OCI-LY7 (cell line): ENCODE measurements at regions not wholly inside any gene's neighbourhood (a gene's known extent, or its start where the extent isn't known, plus 50 kb on each side); places are given as distances from the start of the nearest gene placed in this dataset.

Experiments used
- EZH2phosphoT487 ChIP-seq: fragments of 200-600 bp; sonication (generic); IDR thresholded peaks from 2 replicates; pipeline ENCODE4 v1.6.1; 2018; ENCODE audit warnings: low read depth, borderline replicate concordance, mild to moderate bottlenecking, mixed run types, antibody characterized with exemption, low read length, moderate library complexity, mixed read lengths
- TF ChIP-seq, protein P1 (sequence below): fragments of 200-600 bp; sonication (generic); conservative IDR thresholded peaks from 2 replicates; pipeline ENCODE4 v1.5.1; 2014; ENCODE audit warnings: mild to moderate bottlenecking, antibody characterized with exemption, low read length, moderate library complexity, mixed read lengths

DNA sequence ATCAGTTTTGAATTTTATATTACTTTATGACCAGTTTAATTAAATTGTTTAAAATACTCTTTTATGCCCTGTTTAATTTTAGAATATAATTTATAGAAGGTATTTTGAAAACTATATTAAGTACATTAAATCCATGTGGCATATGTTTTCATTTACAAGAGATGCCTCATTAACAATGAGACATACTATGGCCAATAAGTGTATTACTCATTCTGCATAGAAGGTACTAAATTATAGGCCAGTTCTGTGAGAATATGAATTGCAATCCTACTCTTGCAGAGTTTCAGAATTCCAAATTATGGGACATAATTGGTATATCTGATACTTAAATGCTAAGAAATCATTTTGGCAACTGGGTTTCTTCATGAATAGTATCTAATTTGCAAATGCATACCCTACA lies 951.1 kb downstream of the FAT4 start:
- TF ChIP-seq, protein P1, sequence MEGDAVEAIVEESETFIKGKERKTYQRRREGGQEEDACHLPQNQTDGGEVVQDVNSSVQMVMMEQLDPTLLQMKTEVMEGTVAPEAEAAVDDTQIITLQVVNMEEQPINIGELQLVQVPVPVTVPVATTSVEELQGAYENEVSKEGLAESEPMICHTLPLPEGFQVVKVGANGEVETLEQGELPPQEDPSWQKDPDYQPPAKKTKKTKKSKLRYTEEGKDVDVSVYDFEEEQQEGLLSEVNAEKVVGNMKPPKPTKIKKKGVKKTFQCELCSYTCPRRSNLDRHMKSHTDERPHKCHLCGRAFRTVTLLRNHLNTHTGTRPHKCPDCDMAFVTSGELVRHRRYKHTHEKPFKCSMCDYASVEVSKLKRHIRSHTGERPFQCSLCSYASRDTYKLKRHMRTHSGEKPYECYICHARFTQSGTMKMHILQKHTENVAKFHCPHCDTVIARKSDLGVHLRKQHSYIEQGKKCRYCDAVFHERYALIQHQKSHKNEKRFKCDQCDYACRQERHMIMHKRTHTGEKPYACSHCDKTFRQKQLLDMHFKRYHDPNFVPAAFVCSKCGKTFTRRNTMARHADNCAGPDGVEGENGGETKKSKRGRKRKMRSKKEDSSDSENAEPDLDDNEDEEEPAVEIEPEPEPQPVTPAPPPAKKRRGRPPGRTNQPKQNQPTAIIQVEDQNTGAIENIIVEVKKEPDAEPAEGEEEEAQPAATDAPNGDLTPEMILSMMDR = no peak
- TF ChIP-seq EZH2phosphoT487 = no peak
